Smooth muscle cell (in vitro differentiated cells): ENCODE measurements at regions not wholly inside any gene's neighbourhood (a gene's known extent, or its start where the extent isn't known, plus 50 kb on each side); places are given as distances from the start of the nearest gene placed in this dataset.

Source experiments
- DNase-seq: peaks from one replicate; lab custom pipeline; 2025; ENCODE audit not compliant: unreplicated experiment; lab: John Stamatoyannopoulos, UW
- H2AFZ ChIP-seq: fragments of 200-600 bp; sonication (generic); 2 replicates; pipeline ENCODE4 v1.6.0; 2016; ENCODE audit warnings: antibody characterized with exemption, low read depth, mild to moderate bottlenecking
- H3F3A ChIP-seq: fragments of 200-600 bp; sonication (generic); 2 replicates; pipeline ENCODE4 v1.6.0; 2017; ENCODE audit warnings: antibody characterized with exemption, low read depth
- H3K27ac ChIP-seq: fragments of 200-600 bp; sonication (generic); 2 replicates; pipeline ENCODE4 v1.5.1; 2016; ENCODE audit warnings: low read depth, mild to moderate bottlenecking
- H3K27me3 ChIP-seq: fragments of 200-600 bp; sonication (generic); 2 replicates; pipeline ENCODE4 v1.6.1; 2016; ENCODE audit warnings: low read depth, mild to moderate bottlenecking
- H3K36me3 ChIP-seq: fragments of 200-600 bp; sonication (generic); 2 replicates; pipeline ENCODE4 v1.5.1; 2016; ENCODE audit warnings: low read depth
- H3K4me1 ChIP-seq: fragments of 200-600 bp; sonication (generic); 2 replicates; pipeline ENCODE4 v1.5.1; 2016; ENCODE audit warnings: low read depth
- H3K4me2 ChIP-seq: fragments of 200-600 bp; sonication (generic); 2 replicates; pipeline ENCODE4 v1.6.0; 2016; ENCODE audit warnings: mild to moderate bottlenecking
- H3K4me3 ChIP-seq: fragments of 200-600 bp; sonication (generic); 2 replicates; pipeline ENCODE4 v1.5.1; 2016; ENCODE audit warnings: mild to moderate bottlenecking
- H3K79me2 ChIP-seq: fragments of 200-600 bp; sonication (generic); 2 replicates; pipeline ENCODE4 v1.6.0; 2016; ENCODE audit warnings: low read depth, mild to moderate bottlenecking
- H3K9ac ChIP-seq: fragments of 200-600 bp; sonication (generic); 2 replicates; pipeline ENCODE4 v1.6.0; 2016; ENCODE audit warnings: low read depth
- H3K9me3 ChIP-seq: fragments of 200-600 bp; sonication (generic); replicated peaks from 2 replicates; pipeline ENCODE4 v1.5.1; 2016; ENCODE audit warnings: low read depth
- H4K20me1 ChIP-seq: fragments of 200-600 bp; sonication (generic); 2 replicates; pipeline ENCODE4 v1.6.0; 2016; ENCODE audit warnings: low read depth
- CTCF ChIP-seq: fragments of 200-600 bp; sonication (generic); IDR thresholded peaks from 2 replicates; pipeline ENCODE4 v1.5.1; 2017; ENCODE audit warnings: borderline replicate concordance, mild to moderate bottlenecking, antibody characterized with exemption; ENCODE audit not compliant: insufficient read depth, poor library complexity, severe bottlenecking
- WGBS: methylation state at CpG from one replicate; pipeline ENCODE4 v1.1.7; 2016; ENCODE audit warnings: low lambda C conversion rate; 5-methylcytosine and 5-hydroxymethylcytosine counted together

DNA sequence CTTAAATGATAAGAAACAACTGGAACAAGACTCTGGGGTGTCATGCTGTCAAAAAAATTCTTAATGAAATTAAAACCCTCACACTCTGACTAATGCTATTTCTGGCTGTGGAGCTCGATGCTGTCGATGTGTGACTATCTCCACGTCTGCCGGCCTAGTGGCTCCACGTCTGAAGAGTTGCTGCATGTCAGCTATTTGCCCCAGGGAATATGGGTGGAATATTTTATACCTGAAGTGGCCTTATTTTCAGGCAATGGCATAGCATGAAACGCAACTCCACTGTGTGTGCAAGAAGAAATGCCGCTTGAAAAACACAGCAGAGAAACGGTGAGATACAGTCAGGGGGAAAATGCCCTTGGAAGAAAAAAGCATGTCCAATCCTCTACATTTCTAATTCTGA, 50.9 kb upstream of the MGMT start:
- Histone ChIP-seq H3F3A (no peaks in the 10 kb centered on the region), H3K27ac (no peak overlapping the region), H3K79me2 (no peaks in the 10 kb centered on the region), H2AFZ (no peak overlapping the region), H3K9ac (no peak overlapping the region), H3K9me3 (no peaks in the 10 kb centered on the region), H3K4me2 (no peak overlapping the region), H3K27me3 (peaks cover 16% of the 10 kb centered on the region), H3K36me3 (no peaks in the 10 kb centered on the region), H3K4me3 (no peak overlapping the region), H3K4me1 (no peaks in the 10 kb centered on the region), H4K20me1 (no peaks in the 10 kb centered on the region)
- WGBS = 72% methylated on average over 8 of the region's 8 CpGs
- DNase-seq = no peak
- no peak for TF ChIP-seq CTCF

DNA sequence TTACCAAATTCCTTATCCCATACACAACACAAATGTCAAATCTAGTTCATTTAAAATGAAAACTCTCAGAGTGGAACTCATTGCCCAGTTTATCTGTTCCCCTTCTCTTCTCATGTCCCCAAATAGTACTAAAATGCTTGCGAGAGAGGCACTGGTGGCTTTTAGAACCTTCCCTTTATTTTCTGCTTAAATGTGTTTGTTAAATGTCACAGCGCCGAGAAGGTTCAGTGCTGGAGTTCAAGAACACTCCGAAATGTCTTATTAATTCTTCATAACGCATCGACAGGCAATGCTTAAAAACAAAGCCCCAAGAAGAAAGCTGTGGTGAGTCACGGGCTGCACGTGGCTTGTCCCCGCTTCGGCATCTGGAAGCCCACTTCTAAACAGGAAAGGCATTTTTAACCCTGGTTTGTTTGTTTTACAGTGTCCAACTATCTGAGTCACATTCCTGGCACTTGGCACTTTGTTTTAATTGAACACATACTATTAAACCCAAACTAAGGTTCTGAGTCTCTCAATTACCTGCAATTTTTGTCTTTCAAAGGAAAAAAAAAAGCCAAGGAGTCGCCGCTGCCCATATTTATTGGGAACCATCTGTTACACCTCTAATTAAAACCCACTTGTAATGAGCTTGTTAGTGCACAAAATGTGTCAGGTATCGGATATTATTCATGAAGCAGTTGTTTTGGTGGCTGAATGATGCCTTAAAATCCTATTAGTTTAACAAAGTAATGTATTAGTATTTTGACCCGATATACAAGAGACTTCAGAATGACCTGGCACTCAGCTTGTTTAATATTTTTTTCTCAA, 49.9 kb upstream of the MGMT start:
- Histone ChIP-seq H3K4me3 (no peak overlapping the region), H3K4me1 (no peaks in the 10 kb centered on the region), H3K9me3 (no peaks in the 10 kb centered on the region), H3K27ac (no peak overlapping the region), H3K27me3 (peaks cover 11% of the 10 kb centered on the region), H3K36me3 (no peaks in the 10 kb centered on the region), H3K9ac (no peak overlapping the region), H3K4me2 (peak overlapping the region; percentile 71), H4K20me1 (no peaks in the 10 kb centered on the region), H3K79me2 (no peaks in the 10 kb centered on the region), H2AFZ (no peak overlapping the region), H3F3A (no peaks in the 10 kb centered on the region)
- 50% methylated on average over 14 of the region's 14 CpGs for WGBS
- TF ChIP-seq CTCF = no peak
- no peak for DNase-seq
